Hepatocyte (in vitro differentiated cells): ENCODE measurements at regions not wholly inside any gene's neighbourhood (a gene's known extent, or its start where the extent isn't known, plus 50 kb on each side); places are given as distances from the start of the nearest gene placed in this dataset.
A peak's percentile ranks its signal among the peaks of the same experiment; 100 is the strongest.

Source experiments
- DNase-seq: peaks from one replicate; pipeline ENCODE4 v3.0.0-alpha.2; 2016; ENCODE audit warnings: low spot score
- H2AFZ ChIP-seq: fragments of 200-600 bp; sonication (generic); 2 replicates; pipeline ENCODE4 v1.6.0; 2016; ENCODE audit warnings: antibody characterized with exemption, mild to moderate bottlenecking
- H3K27ac ChIP-seq: fragments of 200-600 bp; sonication (generic); 2 replicates; pipeline ENCODE4 v1.5.1; 2016; ENCODE audit warnings: mild to moderate bottlenecking
- H3K27me3 ChIP-seq: fragments of 200-600 bp; sonication (generic); 2 replicates; pipeline ENCODE4 v1.6.1; 2016
- H3K36me3 ChIP-seq: fragments of 200-600 bp; sonication (generic); replicated peaks from 2 replicates; pipeline ENCODE4 v1.5.1; 2016; ENCODE audit warnings: low read depth; ENCODE audit not compliant: insufficient read depth
- H3K4me1 ChIP-seq: fragments of 200-600 bp; sonication (generic); 2 replicates; pipeline ENCODE4 v1.5.1; 2016; ENCODE audit warnings: mild to moderate bottlenecking, moderate library complexity; ENCODE audit not compliant: insufficient read depth
- H3K4me2 ChIP-seq: fragments of 200-600 bp; sonication (generic); 2 replicates; pipeline ENCODE4 v1.6.0; 2016
- H3K4me3 ChIP-seq: fragments of 200-600 bp; sonication (generic); 2 replicates; pipeline ENCODE4 v1.5.1; 2016; ENCODE audit warnings: mild to moderate bottlenecking
- H3K79me2 ChIP-seq: fragments of 200-600 bp; sonication (generic); 2 replicates; pipeline ENCODE4 v1.6.0; 2017; ENCODE audit warnings: mild to moderate bottlenecking
- H3K9me2 ChIP-seq: fragments of 200-600 bp; sonication (generic); replicated peaks from 2 replicates; pipeline ENCODE4 v1.6.0; 2017; ENCODE audit warnings: mild to moderate bottlenecking; ENCODE audit not compliant: insufficient read depth
- H3K9me3 ChIP-seq: fragments of 200-600 bp; sonication (generic); 2 replicates; pipeline ENCODE4 v1.5.1; 2016; ENCODE audit warnings: low read depth, mild to moderate bottlenecking
- H4K20me1 ChIP-seq: fragments of 200-600 bp; sonication (generic); 2 replicates; pipeline ENCODE4 v1.6.0; 2016; ENCODE audit warnings: mild to moderate bottlenecking; ENCODE audit not compliant: insufficient read depth, poor library complexity, severe bottlenecking
- CTCF ChIP-seq: fragments of 200-600 bp; sonication (generic); IDR thresholded peaks from 2 replicates; pipeline ENCODE4 v1.5.1; 2016; ENCODE audit warnings: antibody characterized with exemption, mild to moderate bottlenecking; ENCODE audit not compliant: poor library complexity
- EZH2 ChIP-seq: fragments of 200-600 bp; sonication (generic); IDR thresholded peaks from 2 replicates; pipeline ENCODE4 v1.6.1; 2016; ENCODE audit warnings: antibody characterized with exemption, mild to moderate bottlenecking, borderline replicate concordance
- EZH2phosphoT487 ChIP-seq: fragments of 200-600 bp; sonication (generic); IDR thresholded peaks from one replicate; pipeline ENCODE4 v1.6.1; 2018; ENCODE audit warnings: antibody characterized with exemption, mild to moderate bottlenecking, low read depth, moderate library complexity; ENCODE audit not compliant: unreplicated experiment, severe bottlenecking
- WGBS: methylation state at CpG from one replicate; pipeline ENCODE4 v1.1.6; 2016; ENCODE audit warnings: low lambda C conversion rate; ENCODE audit errors: missing lambda C conversion rate; 5-methylcytosine and 5-hydroxymethylcytosine counted together

GRCh38 chr5:2039180-2039531 is 156.4 kb upstream of the IRX4 start:
- Histone ChIP-seq H3K27ac (no peak overlapping the region), H3K79me2 (no peaks in the 10 kb centered on the region), H3K9me2 (no peaks in the 10 kb centered on the region), H4K20me1 (no peaks in the 10 kb centered on the region), H3K9me3 (no peaks in the 10 kb centered on the region), H2AFZ (no peak overlapping the region), H3K36me3 (no peaks in the 10 kb centered on the region), H3K4me3 (no peak overlapping the region), H3K27me3 (peaks cover 23% of the 10 kb centered on the region), H3K4me2 (peak overlapping the region; percentile 89), H3K4me1 (no peaks in the 10 kb centered on the region)
- no peak for DNase-seq
- TF ChIP-seq CTCF (no peak), EZH2 (no peak), EZH2phosphoT487 (no peak)
- 63% methylated on average over 8 of the region's 8 CpGs for WGBS

DNA sequence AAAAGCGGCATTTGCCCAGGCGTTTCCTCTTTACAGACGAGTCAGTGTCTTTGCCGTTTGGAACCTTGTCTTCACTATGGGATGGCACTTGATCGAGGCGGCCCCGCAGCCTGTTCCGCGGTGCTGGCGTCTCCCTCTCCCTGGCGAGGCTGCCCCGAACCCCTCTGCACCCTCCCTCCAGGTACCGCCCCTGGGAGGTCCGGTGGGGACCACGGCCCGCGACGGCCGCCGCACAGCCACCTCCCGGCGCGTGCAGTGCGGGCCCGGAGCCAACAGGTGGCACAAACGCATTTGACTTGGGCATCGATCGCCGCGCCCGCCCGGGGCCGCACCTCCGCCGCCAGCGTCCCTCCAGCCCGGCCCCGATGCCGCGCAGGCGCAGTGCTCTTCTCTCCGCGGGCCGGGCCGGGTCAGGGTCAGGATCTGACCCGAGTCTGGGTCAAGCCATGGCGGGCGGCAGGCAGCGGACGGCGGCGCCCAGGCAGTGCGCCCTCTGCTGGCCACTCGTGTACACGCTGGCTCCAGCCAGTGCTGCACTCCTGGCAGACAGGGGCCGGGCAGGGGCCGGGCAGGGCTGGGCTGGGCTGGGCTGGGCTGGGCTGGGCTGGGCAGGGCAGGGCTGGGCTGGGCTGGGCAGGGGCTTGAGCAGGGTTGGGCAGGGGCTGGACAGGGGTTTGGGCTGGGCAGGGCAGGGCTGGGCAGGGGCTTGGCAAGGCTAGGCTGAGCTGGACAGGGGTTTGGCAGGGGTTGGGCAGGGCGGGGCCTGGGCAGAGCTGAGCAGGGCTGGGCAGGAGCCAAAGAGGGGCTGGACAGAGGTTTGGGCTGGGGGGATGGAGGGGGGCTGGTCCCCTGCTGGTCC is 155.8 kb upstream of the IRX4 start:
- WGBS = 4% methylated on average over 41 of the region's 58 CpGs
- H3K4me3 ChIP-seq = peak overlapping the region; percentile 65
- DNase-seq = peak; percentile 81

DNA sequence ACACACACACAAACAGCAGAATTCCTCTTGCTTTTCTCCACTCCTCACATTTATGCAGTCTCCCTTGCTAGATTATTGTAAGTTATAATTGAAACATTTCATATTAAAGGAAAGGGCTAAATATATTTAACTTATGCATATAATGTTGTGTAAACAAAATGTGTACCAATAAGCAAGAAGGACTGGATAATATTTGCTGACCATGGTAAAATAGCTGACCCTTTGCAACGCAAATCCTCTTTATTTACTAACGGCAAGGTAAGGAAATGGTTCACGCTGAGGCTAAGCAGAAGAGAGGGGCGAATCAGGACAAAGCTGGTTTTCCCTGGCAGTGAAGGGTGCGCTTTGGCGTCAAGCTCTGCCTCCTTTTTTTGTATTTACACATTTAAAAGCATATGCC is 154.2 kb upstream of the IRX4 start:
- Histone ChIP-seq H3K9me3 (no peaks in the 10 kb centered on the region), H3K79me2 (no peaks in the 10 kb centered on the region), H4K20me1 (no peaks in the 10 kb centered on the region), H3K9me2 (no peaks in the 10 kb centered on the region), H3K36me3 (no peaks in the 10 kb centered on the region), H3K4me1 (no peaks in the 10 kb centered on the region), H3K4me3 (no peak overlapping the region), H3K27me3 (peaks cover 31% of the 10 kb centered on the region), H3K27ac (no peak overlapping the region), H3K4me2 (no peak overlapping the region), H2AFZ (no peak overlapping the region)
- no peak for TF ChIP-seq EZH2
- TF ChIP-seq CTCF = no peak
- TF ChIP-seq EZH2phosphoT487 = no peak
- 69% methylated on average over 6 of the region's 6 CpGs for WGBS
- no peak for DNase-seq

More for the DNA sequence above, 155.8 kb upstream of the IRX4 start:
- TF ChIP-seq EZH2phosphoT487 = no peak
- TF ChIP-seq CTCF = peak; percentile 92
- Histone ChIP-seq H3K4me1 (no peaks in the 10 kb centered on the region), H3K27ac (no peak overlapping the region), H3K79me2 (no peaks in the 10 kb centered on the region), H3K4me2 (peak overlapping the region; percentile 89), H3K9me2 (no peaks in the 10 kb centered on the region), H3K27me3 (peaks cover 25% of the 10 kb centered on the region), H4K20me1 (no peaks in the 10 kb centered on the region), H2AFZ (peak overlapping the region; percentile 60), H3K9me3 (no peaks in the 10 kb centered on the region), H3K36me3 (no peaks in the 10 kb centered on the region)
